Keratinocyte (primary cell): ENCODE measurements at regions not wholly inside any gene's neighbourhood (a gene's known extent, or its start where the extent isn't known, plus 50 kb on each side); places are given as distances from the start of the nearest gene placed in this dataset.

Source experiments
- DNase-seq: peaks from one replicate; pipeline ENCODE4 v3.0.0-alpha.2; 2011; ENCODE audit warnings: low read depth, missing footprints, low spot score
- FAIRE-seq: peaks from 2 replicates; lab custom pipeline; 2011; peaks lifted over from hg19 to GRCh38; lab: Jason Lieb, UNC
- H2AFZ ChIP-seq: 2 replicates; pipeline ENCODE4 v1.6.0; 2012; ENCODE audit warnings: low read length, control low read depth, inconsistent platforms; ENCODE audit not compliant: control insufficient read depth
- H3K27ac ChIP-seq: 2 replicates; pipeline ENCODE4 v1.5.1; 2011; ENCODE audit warnings: low read length; ENCODE audit not compliant: control insufficient read depth, insufficient read depth
- H3K27me3 ChIP-seq: 3 replicates; pipeline ENCODE4 v1.6.0; 2011; ENCODE audit warnings: low read length; ENCODE audit not compliant: control insufficient read depth, insufficient read depth; ENCODE audit errors: extremely low read depth
- H3K36me3 ChIP-seq, 2 experiments: 2 replicates in 1 of 2; 3 replicates in 1 of 2; pipeline ENCODE4 v1.5.1; 2011; ENCODE audit warnings: low read length in 2 of 2, mild to moderate bottlenecking in 1 of 2; ENCODE audit not compliant: control insufficient read depth in 2 of 2, insufficient read depth in 2 of 2; ENCODE audit errors: extremely low read depth in 1 of 2
- H3K4me1 ChIP-seq: 3 replicates; pipeline ENCODE4 v1.5.1; 2011; ENCODE audit warnings: low read length; ENCODE audit not compliant: control insufficient read depth, insufficient read depth; ENCODE audit errors: extremely low read depth
- H3K4me2 ChIP-seq: 3 replicates; pipeline ENCODE4 v1.6.0; 2011; ENCODE audit warnings: low read depth, low read length; ENCODE audit not compliant: control insufficient read depth, insufficient read depth; ENCODE audit errors: extremely low read depth
- H3K4me3 ChIP-seq, 3 experiments: fragments of 200-600 bp in 1 of 3; sonication (generic) in 1 of 3; 2 replicates in 2 of 3; 3 replicates in 1 of 3; pipeline ENCODE4 v1.5.1; 2011 to 2016; ENCODE audit warnings: low read length in 3 of 3, mild to moderate bottlenecking in 3 of 3, control low read depth in 2 of 3, inconsistent platforms in 1 of 3, low read depth in 1 of 3, mixed read lengths in 1 of 3, mixed run types in 1 of 3, moderate library complexity in 1 of 3; ENCODE audit not compliant: control insufficient read depth in 2 of 3, insufficient read depth in 2 of 3; ENCODE audit errors: extremely low read depth in 1 of 3
- H3K79me2 ChIP-seq: 2 replicates; pipeline ENCODE4 v1.6.0; 2012; ENCODE audit warnings: low read length; ENCODE audit not compliant: control insufficient read depth, insufficient read depth
- H3K9ac ChIP-seq: 3 replicates; pipeline ENCODE4 v1.6.0; 2011; ENCODE audit warnings: low read length; ENCODE audit not compliant: control insufficient read depth, insufficient read depth; ENCODE audit errors: extremely low read depth
- H3K9me1 ChIP-seq: 3 replicates; pipeline ENCODE4 v1.6.0; 2011; ENCODE audit warnings: low read length; ENCODE audit not compliant: control insufficient read depth, insufficient read depth; ENCODE audit errors: extremely low read depth
- H3K9me3 ChIP-seq: 2 replicates; pipeline ENCODE4 v1.5.1; 2012; ENCODE audit warnings: low read depth, low read length; ENCODE audit not compliant: control insufficient read depth
- H4K20me1 ChIP-seq: 3 replicates; pipeline ENCODE4 v1.6.0; 2011; ENCODE audit warnings: low read length; ENCODE audit not compliant: control insufficient read depth, insufficient read depth; ENCODE audit errors: extremely low read depth
- EZH2 ChIP-seq: IDR thresholded peaks from one replicate; pipeline ENCODE4 v1.6.1; 2012; ENCODE audit warnings: inconsistent platforms, mild to moderate bottlenecking, low read length, moderate library complexity
- dilution Hi-C: fragments of 300-500 bp; cut with MboI; formaldehyde crosslinking; loops from one replicate; pipeline ENCODE4 v1.7.0; 2020; ENCODE audit warnings: low sequenced_read_pairs; ENCODE audit not compliant: extremely low pct_ligation_motif_present
- TF ChIP-seq, protein P1 (sequence below), 3 experiments: IDR thresholded peaks in 1 of 3; conservative IDR thresholded peaks in 1 of 3; optimal IDR thresholded peaks in 1 of 3; 2 replicates in 2 of 3; 3 replicates in 1 of 3; pipeline versions ENCODE3 to v1.5.1; 2011; ENCODE audit warnings: low read length in 3 of 3, mild to moderate bottlenecking in 3 of 3, moderate library complexity in 2 of 3, control low read depth in 1 of 3, inconsistent platforms in 1 of 3; ENCODE audit not compliant: insufficient read depth in 2 of 3; ENCODE audit errors: extremely low read depth in 1 of 3

DNA sequence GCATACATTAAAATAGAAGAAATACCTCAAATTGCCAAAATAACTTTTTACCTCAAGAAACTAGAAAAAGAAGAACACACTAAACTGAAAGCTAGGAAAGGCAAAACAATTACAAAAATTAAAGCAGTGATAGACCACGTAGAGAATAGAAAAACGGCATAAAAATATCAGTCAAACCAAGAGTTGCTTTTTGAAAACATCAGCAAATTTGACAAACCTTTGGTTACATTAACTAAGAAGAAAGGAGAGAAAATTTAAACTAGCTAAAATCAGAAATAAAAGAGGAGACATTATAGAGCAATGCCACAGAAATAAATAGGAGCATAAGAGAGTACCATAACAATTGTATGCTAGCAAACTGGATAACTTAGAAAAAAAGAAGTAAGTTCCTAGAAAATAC lies 553.8 kb downstream of the CCER1 start:
- Histone ChIP-seq H3K36me3 (no peaks in the 10 kb centered on the region), H3K4me2 (no peak overlapping the region), H3K27ac (no peak overlapping the region), H3K9me1 (no peaks in the 10 kb centered on the region), H3K9me3 (no peaks in the 10 kb centered on the region), H2AFZ (no peak overlapping the region), H3K4me3 (no peak overlapping the region), H3K4me1 (no peaks in the 10 kb centered on the region), H3K27me3 (no peaks in the 10 kb centered on the region), H3K9ac (no peak overlapping the region), H3K79me2 (no peaks in the 10 kb centered on the region), H4K20me1 (no peaks in the 10 kb centered on the region)
- DNase-seq (no peak), FAIRE-seq (no peak)
- no peak for TF ChIP-seq EZH2
- TF ChIP-seq, protein P1, sequence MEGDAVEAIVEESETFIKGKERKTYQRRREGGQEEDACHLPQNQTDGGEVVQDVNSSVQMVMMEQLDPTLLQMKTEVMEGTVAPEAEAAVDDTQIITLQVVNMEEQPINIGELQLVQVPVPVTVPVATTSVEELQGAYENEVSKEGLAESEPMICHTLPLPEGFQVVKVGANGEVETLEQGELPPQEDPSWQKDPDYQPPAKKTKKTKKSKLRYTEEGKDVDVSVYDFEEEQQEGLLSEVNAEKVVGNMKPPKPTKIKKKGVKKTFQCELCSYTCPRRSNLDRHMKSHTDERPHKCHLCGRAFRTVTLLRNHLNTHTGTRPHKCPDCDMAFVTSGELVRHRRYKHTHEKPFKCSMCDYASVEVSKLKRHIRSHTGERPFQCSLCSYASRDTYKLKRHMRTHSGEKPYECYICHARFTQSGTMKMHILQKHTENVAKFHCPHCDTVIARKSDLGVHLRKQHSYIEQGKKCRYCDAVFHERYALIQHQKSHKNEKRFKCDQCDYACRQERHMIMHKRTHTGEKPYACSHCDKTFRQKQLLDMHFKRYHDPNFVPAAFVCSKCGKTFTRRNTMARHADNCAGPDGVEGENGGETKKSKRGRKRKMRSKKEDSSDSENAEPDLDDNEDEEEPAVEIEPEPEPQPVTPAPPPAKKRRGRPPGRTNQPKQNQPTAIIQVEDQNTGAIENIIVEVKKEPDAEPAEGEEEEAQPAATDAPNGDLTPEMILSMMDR (optimal IDR thresholded peaks at IDR 0.05 in 1 of 3, IDR thresholded peaks at IDR 0.05 in 1 of 3, conservative IDR thresholded peaks at IDR 0.05 in 1 of 3; ENCODE audit: extremely low read depth in 1 of 3, insufficient read depth in 2 of 3, low read length in 3 of 3): no peak
- dilution Hi-C loops: no loop called here

DNA sequence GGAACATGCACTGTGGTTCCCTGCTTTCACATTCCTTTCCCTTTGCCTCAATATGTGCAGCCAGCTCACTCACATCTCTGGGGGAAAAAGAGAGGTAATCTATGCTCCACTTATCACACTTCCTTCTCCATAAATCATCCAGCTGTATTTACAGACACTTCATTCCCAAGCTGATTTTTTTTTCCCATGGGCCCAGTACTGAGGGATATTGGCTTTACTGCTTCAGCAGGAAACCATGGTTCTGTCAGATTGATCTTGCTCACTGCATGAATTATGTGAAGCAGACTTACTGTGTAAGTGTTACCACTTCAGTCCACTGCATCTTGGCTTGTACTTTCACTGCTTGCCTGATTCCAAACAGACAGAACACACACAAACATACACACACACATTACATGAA lies 555.6 kb downstream of the CCER1 start:
- Histone ChIP-seq H2AFZ (no peak overlapping the region), H3K9ac (no peak overlapping the region), H3K9me1 (no peaks in the 10 kb centered on the region), H3K27ac (no peak overlapping the region), H4K20me1 (no peaks in the 10 kb centered on the region), H3K9me3 (no peaks in the 10 kb centered on the region), H3K4me2 (no peak overlapping the region), H3K79me2 (no peaks in the 10 kb centered on the region), H3K4me3 (no peak overlapping the region), H3K36me3 (no peaks in the 10 kb centered on the region), H3K27me3 (no peaks in the 10 kb centered on the region), H3K4me1 (no peaks in the 10 kb centered on the region)
- FAIRE-seq (no peak), DNase-seq (no peak)
- dilution Hi-C loops: no loop called here
- TF ChIP-seq, protein P1 (optimal IDR thresholded peaks at IDR 0.05 in 1 of 3, IDR thresholded peaks at IDR 0.05 in 1 of 3, conservative IDR thresholded peaks at IDR 0.05 in 1 of 3; ENCODE audit: extremely low read depth in 1 of 3, insufficient read depth in 2 of 3, low read length in 3 of 3): no peak
